ENCODE measurements at regions not wholly inside any gene's neighbourhood (a gene's known extent, or its start where the extent isn't known, plus 50 kb on each side); places are given as distances from the start of the nearest gene placed in this dataset.

- H2AFZ ChIP-seq (ENCODE audit: low read length): no peak overlapping the region
- no peak overlapping the region for H3K4me3 ChIP-seq (ENCODE audit: insufficient read depth, low read length)
- no peaks in the 10 kb centered on the region for H4K20me1 ChIP-seq (ENCODE audit: insufficient read depth, low read length)
- no peaks in the 10 kb centered on the region for H3K36me3 ChIP-seq (ENCODE audit: insufficient read depth, low read length)
- no peaks in the 10 kb centered on the region for H3K79me2 ChIP-seq (ENCODE audit: insufficient read depth, low read length)
- no peak for DNase-seq (ENCODE audit: insufficient read length, low spot score, missing footprints)
- H3K27me3 ChIP-seq (ENCODE audit: insufficient read depth, low read length): no peaks in the 10 kb centered on the region
- H3K4me1 ChIP-seq (ENCODE audit: insufficient read depth, low read length): no peaks in the 10 kb centered on the region
- no peak overlapping the region for H3K4me2 ChIP-seq (ENCODE audit: insufficient read depth, low read length)
- H3K9me3 ChIP-seq (ENCODE audit: low read depth, low read length): no peaks in the 10 kb centered on the region
- no peak for TF ChIP-seq CTCF (IDR thresholded peaks at IDR 0.05; ENCODE audit: extremely low read depth, low read depth, low read length)
- no peak overlapping the region for H3K27ac ChIP-seq (ENCODE audit: low read depth, low read length)
These were observed 52.7 kb downstream of the KCNA5 start for GRCh38 chr12:5096241-5096924.

- no peak for DNase-seq (ENCODE audit: insufficient read length, low spot score, missing footprints)
- H4K20me1 ChIP-seq (ENCODE audit: insufficient read depth, low read length): no peaks in the 10 kb centered on the region
- no peaks in the 10 kb centered on the region for H3K27me3 ChIP-seq (ENCODE audit: insufficient read depth, low read length)
- no peaks in the 10 kb centered on the region for H3K36me3 ChIP-seq (ENCODE audit: insufficient read depth, low read length)
- H3K27ac ChIP-seq (ENCODE audit: low read depth, low read length): no peak overlapping the region
- H2AFZ ChIP-seq (ENCODE audit: low read length): no peak overlapping the region
- no peak overlapping the region for H3K4me3 ChIP-seq (ENCODE audit: insufficient read depth, low read length)
- no peak overlapping the region for H3K4me2 ChIP-seq (ENCODE audit: insufficient read depth, low read length)
- TF ChIP-seq CTCF (IDR thresholded peaks at IDR 0.05; ENCODE audit: extremely low read depth, low read depth, low read length): no peak
- no peaks in the 10 kb centered on the region for H3K79me2 ChIP-seq (ENCODE audit: insufficient read depth, low read length)
- peaks cover 3% of the 10 kb centered on the region for H3K4me1 ChIP-seq (ENCODE audit: insufficient read depth, low read length)
- no peaks in the 10 kb centered on the region for H3K9me3 ChIP-seq (ENCODE audit: low read depth, low read length)
These were observed 54.1 kb downstream of the KCNA5 start for GRCh38 chr12:5097786-5098185.

- H3K9me3 ChIP-seq (ENCODE audit: low read depth, low read length): no peaks in the 10 kb centered on the region
- H3K27me3 ChIP-seq (ENCODE audit: insufficient read depth, low read length): no peaks in the 10 kb centered on the region
These were observed 55.5 kb downstream of the KCNA5 start for GRCh38 chr12:5099136-5099535.

GRCh38 chr12:5099591-5099990 is 55.9 kb downstream of the KCNA5 start:
- H4K20me1 ChIP-seq (ENCODE audit: insufficient read depth, low read length): no peaks in the 10 kb centered on the region
- no peak for TF ChIP-seq CTCF (IDR thresholded peaks at IDR 0.05; ENCODE audit: extremely low read depth, low read depth, low read length)
- no peaks in the 10 kb centered on the region for H3K27me3 ChIP-seq (ENCODE audit: insufficient read depth, low read length)
- no peak overlapping the region for H3K27ac ChIP-seq (ENCODE audit: low read depth, low read length)
- no peak for DNase-seq (ENCODE audit: insufficient read length, low spot score, missing footprints)
- no peaks in the 10 kb centered on the region for H3K36me3 ChIP-seq (ENCODE audit: insufficient read depth, low read length)
- H3K9me3 ChIP-seq (ENCODE audit: low read depth, low read length): no peaks in the 10 kb centered on the region
- H3K4me3 ChIP-seq (ENCODE audit: insufficient read depth, low read length): no peak overlapping the region
- peaks cover 3% of the 10 kb centered on the region for H3K4me1 ChIP-seq (ENCODE audit: insufficient read depth, low read length)
- H3K79me2 ChIP-seq (ENCODE audit: insufficient read depth, low read length): no peaks in the 10 kb centered on the region
- H2AFZ ChIP-seq (ENCODE audit: low read length): no peak overlapping the region
- H3K4me2 ChIP-seq (ENCODE audit: insufficient read depth, low read length): no peak overlapping the region

More at GRCh38 chr12:5099136-5099535, 55.5 kb downstream of the KCNA5 start:
- Histone ChIP-seq H3K27ac (ENCODE audit: low read depth, low read length) (no peak overlapping the region), H4K20me1 (ENCODE audit: insufficient read depth, low read length) (no peaks in the 10 kb centered on the region), H3K4me1 (ENCODE audit: insufficient read depth, low read length) (peaks cover 3% of the 10 kb centered on the region), H3K4me3 (ENCODE audit: insufficient read depth, low read length) (no peak overlapping the region), H3K36me3 (ENCODE audit: insufficient read depth, low read length) (no peaks in the 10 kb centered on the region), H3K79me2 (ENCODE audit: insufficient read depth, low read length) (no peaks in the 10 kb centered on the region), H3K4me2 (ENCODE audit: insufficient read depth, low read length) (no peak overlapping the region), H2AFZ (ENCODE audit: low read length) (no peak overlapping the region)
- TF ChIP-seq CTCF (IDR thresholded peaks at IDR 0.05; ENCODE audit: extremely low read depth, low read depth, low read length): no peak
- no peak for DNase-seq (ENCODE audit: insufficient read length, low spot score, missing footprints)

Data from osteoblast (primary cell).